Endothelial cell (in vitro differentiated cells): ENCODE measurements at regions not wholly inside any gene's neighbourhood (a gene's known extent, or its start where the extent isn't known, plus 50 kb on each side); places are given as distances from the start of the nearest gene placed in this dataset.

Experiments
- DNase-seq: peaks from one replicate; pipeline ENCODE4 v3.0.0; 2021; ENCODE audit warnings: low spot score
- H3K27ac Mint-ChIP-seq: one replicate; pipeline ENCODE4 v1.8.0; 2021; ENCODE audit warnings: mixed read lengths, inconsistent platforms; ENCODE audit not compliant: unreplicated experiment
- H3K27me3 Mint-ChIP-seq: one replicate; pipeline ENCODE4 v1.8.0; 2021; ENCODE audit warnings: mild to moderate bottlenecking, moderate library complexity, mixed read lengths, inconsistent platforms; ENCODE audit not compliant: unreplicated experiment
- H3K36me3 Mint-ChIP-seq: one replicate; pipeline ENCODE4 v1.8.0; 2021; ENCODE audit warnings: mild to moderate bottlenecking, low read depth, mixed read lengths, inconsistent platforms; ENCODE audit not compliant: unreplicated experiment
- H3K4me1 Mint-ChIP-seq: one replicate; pipeline ENCODE4 v1.8.0; 2021; ENCODE audit warnings: mild to moderate bottlenecking, mixed read lengths, inconsistent platforms; ENCODE audit not compliant: unreplicated experiment
- H3K4me3 Mint-ChIP-seq: one replicate; pipeline ENCODE4 v1.8.0; 2021; ENCODE audit warnings: mild to moderate bottlenecking, mixed read lengths, inconsistent platforms; ENCODE audit not compliant: unreplicated experiment
- H3K9me3 Mint-ChIP-seq: one replicate; pipeline ENCODE4 v1.8.0; 2021; ENCODE audit warnings: mixed read lengths, inconsistent platforms; ENCODE audit not compliant: unreplicated experiment
- TF ChIP-seq, protein P1 (sequence below): fragments of 200-600 bp; sonication (generic); IDR thresholded peaks from one replicate; pipeline ENCODE4 v1.5.0; 2021; ENCODE audit warnings: antibody characterized with exemption; ENCODE audit not compliant: unreplicated experiment

DNA sequence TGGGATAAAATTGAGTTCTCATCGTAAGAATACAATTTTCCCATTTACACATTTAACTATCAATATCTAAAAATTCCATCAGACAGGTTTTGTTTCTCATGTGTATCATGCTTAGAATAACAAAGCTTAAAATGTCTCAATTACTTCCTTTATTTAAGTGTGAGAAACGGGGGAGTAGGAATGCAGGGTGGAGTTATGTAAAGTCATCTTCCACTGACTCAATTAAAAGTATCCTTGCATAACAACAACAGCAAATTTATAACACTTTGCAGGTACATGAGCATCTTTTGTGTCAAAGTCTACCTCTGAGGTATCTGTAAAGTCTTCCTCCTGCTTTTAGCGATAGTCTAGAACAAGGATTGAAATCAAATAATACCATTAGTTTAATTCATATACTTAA is 327.1 kb downstream of the EPHA4 start:
- TF ChIP-seq, protein P1, sequence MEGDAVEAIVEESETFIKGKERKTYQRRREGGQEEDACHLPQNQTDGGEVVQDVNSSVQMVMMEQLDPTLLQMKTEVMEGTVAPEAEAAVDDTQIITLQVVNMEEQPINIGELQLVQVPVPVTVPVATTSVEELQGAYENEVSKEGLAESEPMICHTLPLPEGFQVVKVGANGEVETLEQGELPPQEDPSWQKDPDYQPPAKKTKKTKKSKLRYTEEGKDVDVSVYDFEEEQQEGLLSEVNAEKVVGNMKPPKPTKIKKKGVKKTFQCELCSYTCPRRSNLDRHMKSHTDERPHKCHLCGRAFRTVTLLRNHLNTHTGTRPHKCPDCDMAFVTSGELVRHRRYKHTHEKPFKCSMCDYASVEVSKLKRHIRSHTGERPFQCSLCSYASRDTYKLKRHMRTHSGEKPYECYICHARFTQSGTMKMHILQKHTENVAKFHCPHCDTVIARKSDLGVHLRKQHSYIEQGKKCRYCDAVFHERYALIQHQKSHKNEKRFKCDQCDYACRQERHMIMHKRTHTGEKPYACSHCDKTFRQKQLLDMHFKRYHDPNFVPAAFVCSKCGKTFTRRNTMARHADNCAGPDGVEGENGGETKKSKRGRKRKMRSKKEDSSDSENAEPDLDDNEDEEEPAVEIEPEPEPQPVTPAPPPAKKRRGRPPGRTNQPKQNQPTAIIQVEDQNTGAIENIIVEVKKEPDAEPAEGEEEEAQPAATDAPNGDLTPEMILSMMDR: no peak
- peaks cover 11% of the 10 kb centered on the region for H3K4me1 Mint-ChIP-seq
- H3K27me3 Mint-ChIP-seq: peaks cover 1% of the 10 kb centered on the region
- no peaks in the 10 kb centered on the region for H3K9me3 Mint-ChIP-seq
- no peak overlapping the region for H3K27ac Mint-ChIP-seq
- peaks cover 36% of the 10 kb centered on the region for H3K36me3 Mint-ChIP-seq
- H3K4me3 Mint-ChIP-seq: no peak overlapping the region
- DNase-seq: no peak

DNA sequence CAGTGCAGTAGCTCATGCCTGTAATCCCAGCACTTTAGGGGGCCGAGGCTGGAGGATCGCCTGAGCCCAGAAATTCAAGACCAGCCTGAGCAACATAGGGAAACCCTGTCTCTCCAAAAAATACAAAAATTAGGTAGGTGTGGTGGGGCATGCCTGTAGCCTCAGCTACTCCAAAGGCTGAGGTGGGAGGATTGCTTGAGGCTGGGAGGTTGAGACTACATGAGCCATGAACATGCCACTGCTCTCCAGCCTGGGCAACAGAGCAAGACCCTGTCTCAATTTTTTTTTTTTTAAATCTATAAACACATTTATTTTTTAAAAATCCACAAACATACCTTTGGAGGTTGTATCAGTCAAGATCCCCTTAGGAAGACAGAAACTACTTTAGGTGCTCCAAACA is 326.3 kb downstream of the EPHA4 start:
- TF ChIP-seq, protein P1: no peak
- H3K27me3 Mint-ChIP-seq: peaks cover 1% of the 10 kb centered on the region
- peaks cover 34% of the 10 kb centered on the region for H3K36me3 Mint-ChIP-seq
- H3K4me1 Mint-ChIP-seq: peaks cover 11% of the 10 kb centered on the region
- H3K9me3 Mint-ChIP-seq: no peaks in the 10 kb centered on the region
- H3K27ac Mint-ChIP-seq: no peak overlapping the region
- no peak overlapping the region for H3K4me3 Mint-ChIP-seq
- DNase-seq: no peak

DNA sequence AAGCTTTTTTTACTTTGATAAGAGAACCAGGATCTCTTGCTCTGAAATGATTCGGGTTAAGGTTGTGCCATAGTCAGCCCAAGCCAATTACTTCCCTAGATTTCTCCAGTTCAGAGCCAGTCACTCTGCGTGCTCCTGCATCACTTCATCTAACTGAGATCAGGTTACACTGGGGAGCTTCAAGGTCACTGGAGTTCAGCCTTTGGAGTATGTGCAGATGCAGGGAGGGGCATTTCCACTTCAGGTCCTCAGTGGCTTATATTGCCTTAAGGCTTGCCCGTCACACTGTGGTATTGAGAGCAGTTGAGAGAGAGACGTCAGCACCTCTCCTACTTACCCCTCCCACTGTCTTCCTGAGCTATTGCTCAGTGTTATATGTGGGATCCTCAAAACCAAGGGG is 317.8 kb downstream of the EPHA4 start:
- H3K4me1 Mint-ChIP-seq: peaks cover 20% of the 10 kb centered on the region
- H3K27ac Mint-ChIP-seq: no peak overlapping the region
- no peaks in the 10 kb centered on the region for H3K27me3 Mint-ChIP-seq
- TF ChIP-seq, protein P1: no peak
- H3K9me3 Mint-ChIP-seq: no peaks in the 10 kb centered on the region
- H3K4me3 Mint-ChIP-seq: no peak overlapping the region
- peaks cover 32% of the 10 kb centered on the region for H3K36me3 Mint-ChIP-seq
- no peak for DNase-seq

DNA sequence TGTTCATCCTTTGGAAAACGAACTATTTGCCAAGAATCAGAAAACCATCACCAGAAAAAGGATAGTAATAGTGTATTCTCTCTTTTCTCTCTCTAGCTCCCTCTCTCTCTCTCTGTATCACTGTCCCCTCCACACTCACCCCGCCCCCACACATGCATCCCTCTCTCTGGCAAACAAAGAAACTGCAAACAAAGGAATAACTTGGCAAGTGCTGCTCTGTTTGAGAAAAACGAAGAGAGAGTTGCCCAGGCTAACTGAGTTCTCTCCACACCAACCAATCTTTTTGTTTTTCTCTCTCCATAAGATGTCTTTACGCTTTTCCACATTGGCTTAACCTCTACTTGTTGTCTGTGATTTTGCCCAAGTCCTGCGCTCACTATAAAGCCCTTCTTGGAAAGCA is 316.2 kb downstream of the EPHA4 start:
- H3K36me3 Mint-ChIP-seq: peaks cover 25% of the 10 kb centered on the region
- TF ChIP-seq, protein P1: no peak
- H3K4me1 Mint-ChIP-seq: peaks cover 31% of the 10 kb centered on the region
- H3K27ac Mint-ChIP-seq: peak overlapping the region; percentile 70
- H3K4me3 Mint-ChIP-seq: peak overlapping the region; percentile 27
- no peak for DNase-seq
- no peaks in the 10 kb centered on the region for H3K27me3 Mint-ChIP-seq
- H3K9me3 Mint-ChIP-seq: no peaks in the 10 kb centered on the region

DNA sequence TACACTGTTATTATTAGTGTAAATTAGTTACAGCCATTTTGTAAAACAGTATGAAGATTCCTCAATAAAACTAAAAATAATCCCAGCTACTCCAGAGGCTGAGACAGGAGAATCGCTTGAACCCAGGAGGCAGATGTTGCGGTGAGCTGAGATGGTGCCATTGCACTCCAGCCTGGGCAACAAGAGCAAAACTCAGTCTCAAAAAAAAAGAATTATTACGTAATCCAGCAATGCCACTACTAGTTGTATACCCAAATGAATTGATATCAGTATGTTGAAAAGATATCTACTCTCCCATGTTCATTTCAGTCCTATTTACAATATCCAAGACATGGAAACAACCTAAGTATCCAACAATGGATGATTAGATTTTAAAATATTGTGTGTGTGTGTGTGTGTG is 313.6 kb downstream of the EPHA4 start:
- no peak for DNase-seq
- no peaks in the 10 kb centered on the region for H3K27me3 Mint-ChIP-seq
- H3K36me3 Mint-ChIP-seq: peaks cover 24% of the 10 kb centered on the region
- H3K27ac Mint-ChIP-seq: peak overlapping the region; percentile 6
- H3K4me1 Mint-ChIP-seq: peaks cover 46% of the 10 kb centered on the region
- peak overlapping the region; percentile 63 for H3K4me3 Mint-ChIP-seq
- TF ChIP-seq, protein P1: no peak
- H3K9me3 Mint-ChIP-seq: no peaks in the 10 kb centered on the region
